ENCODE measurements at regions not wholly inside any gene's neighbourhood (a gene's known extent, or its start where the extent isn't known, plus 50 kb on each side); places are given as distances from the start of the nearest gene placed in this dataset.

GRCh38 chr11:80065086-80065485, 624.3 kb upstream of the TENM4 start:
- no peak for DNase-seq (ENCODE audit: low read depth)

DNA sequence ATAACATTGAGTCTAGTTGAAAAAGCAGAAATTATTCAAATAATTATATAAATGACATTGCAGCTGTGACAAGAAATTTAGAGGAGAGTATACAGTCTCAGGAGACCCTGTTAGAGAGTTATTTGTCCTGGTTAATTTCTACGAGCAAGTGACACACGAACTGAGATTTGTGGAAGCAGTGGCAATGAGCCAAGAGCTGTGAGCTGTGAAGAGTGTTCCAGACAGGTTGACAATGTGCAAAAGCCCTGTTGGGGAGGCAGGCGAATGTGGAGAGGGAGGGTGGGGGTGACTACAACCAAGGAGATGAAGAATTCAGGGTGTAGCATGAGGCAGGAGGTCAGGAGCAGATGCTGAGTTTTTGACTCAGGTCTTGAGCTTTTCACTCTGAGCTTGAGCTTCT, 620.2 kb upstream of the TENM4 start:
- DNase-seq (ENCODE audit: low read depth) = no peak

DNA sequence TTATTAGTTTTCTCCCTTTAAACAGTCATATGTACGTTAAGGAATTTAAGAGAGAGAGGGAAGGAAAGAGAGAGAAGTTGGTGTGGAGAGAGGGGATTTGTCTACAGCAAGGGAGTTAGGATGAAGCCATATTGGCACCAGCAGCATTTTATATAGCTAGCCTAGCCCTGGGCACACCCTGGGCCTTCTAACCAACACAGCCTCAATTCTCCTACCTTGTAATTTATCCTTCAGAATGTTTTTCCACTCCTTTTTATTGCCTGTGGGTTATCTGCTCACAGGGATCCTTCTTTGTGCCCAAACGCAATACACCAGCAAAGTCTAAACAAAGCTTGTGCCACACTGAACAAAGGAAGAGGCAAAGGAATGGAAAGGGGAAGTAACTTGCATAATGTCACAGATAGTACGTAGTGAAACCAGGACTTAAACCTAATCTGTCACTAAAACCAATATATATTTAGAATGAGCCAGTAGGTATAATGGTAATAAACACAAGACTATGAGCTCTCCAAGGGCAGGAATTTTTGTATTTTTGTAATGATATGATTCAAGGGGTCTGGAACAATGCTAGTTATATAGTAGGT, 613.8 kb upstream of the TENM4 start:
- no peak for DNase-seq (ENCODE audit: low read depth)

DNA sequence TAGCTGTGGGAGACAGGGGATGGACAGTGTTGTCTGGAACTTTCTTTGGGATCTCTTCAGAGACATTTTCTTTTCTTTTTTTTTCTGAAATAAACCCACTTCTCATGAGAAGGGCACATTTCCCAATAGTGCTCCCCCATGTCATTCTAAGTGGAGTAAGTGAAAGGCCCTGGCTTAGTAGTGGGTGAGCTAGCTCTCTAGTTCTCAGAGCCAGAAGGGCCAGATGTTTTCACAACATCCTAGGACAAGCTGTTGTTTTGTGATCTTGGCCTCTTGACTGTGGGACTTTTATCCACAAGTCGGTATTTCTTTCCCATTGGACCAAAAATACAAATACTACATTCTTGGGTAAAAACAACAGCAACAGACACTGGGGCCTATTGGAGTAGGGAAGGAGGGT, 607.7 kb upstream of the TENM4 start:
- DNase-seq (ENCODE audit: low read depth) = no peak

- DNase-seq (ENCODE audit: low read depth) = no peak
Observed at GRCh38 chr11:80041136-80042000, 600.5 kb upstream of the TENM4 start.

GRCh38 chr11:80034801-80035200, 594.0 kb upstream of the TENM4 start:
- no peak for DNase-seq (ENCODE audit: low read depth)

DNA sequence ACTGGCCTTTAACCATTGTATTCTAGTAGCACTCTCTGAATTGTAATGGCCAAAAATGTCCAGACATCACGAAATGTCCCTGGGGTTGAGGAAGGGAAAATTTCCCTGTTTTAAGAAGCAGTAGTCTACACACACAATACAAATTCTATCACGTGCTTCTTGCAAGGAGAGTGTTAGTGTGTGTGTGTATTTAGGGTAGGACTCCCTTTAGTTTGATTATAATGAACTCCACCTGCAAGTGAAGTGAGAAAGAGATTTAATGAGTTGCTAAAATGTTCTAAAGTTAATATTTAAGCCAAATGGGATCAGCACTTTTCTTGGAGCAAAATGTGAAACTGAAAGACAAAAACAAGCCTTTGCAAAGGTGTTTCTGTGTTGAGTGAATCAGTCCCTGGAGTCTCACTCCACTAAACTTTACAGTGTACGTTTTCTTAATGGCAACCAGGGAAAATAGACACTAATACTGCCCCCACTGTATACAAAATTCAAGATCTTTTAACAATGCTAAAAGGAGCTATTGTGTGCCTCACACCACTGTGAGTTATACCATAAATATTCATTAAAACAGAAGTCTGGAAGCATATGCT, 590.3 kb upstream of the TENM4 start:
- no peak for DNase-seq (ENCODE audit: low read depth)

DNA sequence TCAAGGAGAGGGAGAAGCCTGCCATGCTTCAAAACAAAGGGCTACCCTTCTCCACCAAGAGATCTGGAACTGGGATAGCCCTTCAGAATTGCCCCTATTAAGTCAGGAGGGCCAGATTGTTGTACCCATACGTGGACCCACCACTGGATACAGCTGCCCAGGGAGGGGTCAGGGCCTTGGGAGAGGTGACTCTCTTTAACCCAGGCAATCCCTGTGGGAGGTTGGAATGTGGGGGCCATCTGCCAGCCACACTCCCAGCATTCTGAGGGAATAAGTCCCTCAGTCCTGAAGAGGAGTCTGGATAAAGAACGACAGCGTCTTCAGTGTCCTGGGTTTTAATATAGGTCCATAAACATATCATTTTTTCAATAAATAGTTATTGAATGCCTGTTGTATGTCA, 588.2 kb upstream of the TENM4 start:
- no peak for DNase-seq (ENCODE audit: low read depth)

GRCh38 chr11:80024119-80024518, 583.3 kb upstream of the TENM4 start:
- DNase-seq (ENCODE audit: low read depth) = no peak

DNA sequence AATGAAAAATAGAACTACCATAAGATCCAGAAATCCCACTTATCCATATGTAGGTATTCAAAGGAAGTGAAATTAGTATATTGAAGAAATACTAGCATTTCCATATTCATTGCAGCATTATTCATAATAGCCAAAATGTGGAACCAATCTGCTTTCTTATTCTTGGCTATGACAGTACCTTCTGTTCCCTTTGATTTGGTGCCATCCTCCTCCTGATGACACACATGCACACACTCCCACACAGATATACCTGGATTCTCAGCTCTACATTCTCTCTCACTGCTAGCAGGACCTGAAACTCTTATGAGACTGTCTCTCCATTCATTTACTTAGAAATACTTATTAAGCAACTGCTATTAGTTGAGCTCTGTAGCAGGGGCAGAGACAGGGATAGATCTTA, 582.6 kb upstream of the TENM4 start:
- DNase-seq (ENCODE audit: low read depth) = no peak

DNA sequence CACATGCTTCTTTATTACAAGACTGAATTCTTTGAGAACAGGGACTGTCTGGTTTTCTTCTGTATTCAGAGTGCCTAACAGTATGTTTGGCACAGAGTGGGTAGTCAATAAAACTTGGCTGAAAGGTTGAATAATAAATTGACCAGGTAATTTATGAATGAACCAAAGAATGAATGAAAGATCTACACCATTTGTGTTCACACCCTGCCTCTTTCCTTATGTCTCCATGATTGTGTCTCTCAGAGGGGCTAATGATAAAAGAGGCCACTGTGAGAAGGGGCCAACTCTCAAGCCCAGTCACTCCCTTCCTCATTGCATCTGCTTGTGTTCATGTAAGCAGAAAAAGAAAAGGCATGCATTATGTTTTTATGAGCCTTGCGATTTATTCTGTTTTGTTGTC, 569.7 kb upstream of the TENM4 start:
- no peak for DNase-seq (ENCODE audit: low read depth)

- DNase-seq (ENCODE audit: low read depth) = no peak
Observed at GRCh38 chr11:80009081-80009480, 568.3 kb upstream of the TENM4 start.

- DNase-seq (ENCODE audit: low read depth) = no peak
Observed at GRCh38 chr11:80007616-80008015, 566.8 kb upstream of the TENM4 start.

DNA sequence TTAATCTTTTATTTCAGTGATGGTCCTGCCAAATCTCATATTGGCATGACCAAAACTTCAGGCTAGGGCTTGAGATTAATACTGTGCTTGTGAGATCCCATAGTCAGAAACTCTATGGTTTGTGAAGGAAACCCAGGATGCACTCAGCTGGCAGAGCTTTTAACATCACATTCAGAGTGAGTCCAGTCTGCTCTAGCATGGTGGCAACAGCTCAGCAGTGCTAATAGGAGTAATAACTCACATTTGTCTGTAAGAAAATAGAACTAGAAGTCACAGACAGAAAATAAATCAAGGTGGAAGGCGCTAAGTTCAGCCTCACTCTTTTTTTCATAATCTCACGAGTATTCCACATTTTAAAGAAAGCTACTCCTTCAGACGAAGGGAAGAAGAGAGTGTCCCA, 549.3 kb upstream of the TENM4 start:
- no peak for DNase-seq (ENCODE audit: low read depth)

- no peak for DNase-seq (ENCODE audit: low read depth)
Observed at GRCh38 chr11:79982185-79982584, 541.4 kb upstream of the TENM4 start.

DNA sequence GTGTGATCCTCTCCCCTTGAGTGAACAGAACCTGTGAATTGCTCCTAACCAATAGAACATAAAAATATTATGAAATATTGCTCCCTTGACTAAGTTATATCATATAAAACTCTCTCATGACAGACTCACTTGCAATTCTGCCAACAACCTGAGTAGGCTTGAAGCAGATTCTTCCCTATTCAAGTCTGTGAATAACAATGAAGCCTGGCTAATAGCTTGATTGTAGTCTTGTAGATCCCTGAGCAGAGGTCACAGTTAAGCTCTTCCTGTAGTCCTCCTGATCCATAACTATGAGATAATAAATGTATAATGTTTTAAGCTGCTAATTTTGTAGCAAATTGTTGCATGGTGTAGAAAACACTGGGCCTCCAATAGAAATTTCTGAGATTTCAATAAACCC, 540.1 kb upstream of the TENM4 start:
- DNase-seq (ENCODE audit: low read depth) = no peak

DNA sequence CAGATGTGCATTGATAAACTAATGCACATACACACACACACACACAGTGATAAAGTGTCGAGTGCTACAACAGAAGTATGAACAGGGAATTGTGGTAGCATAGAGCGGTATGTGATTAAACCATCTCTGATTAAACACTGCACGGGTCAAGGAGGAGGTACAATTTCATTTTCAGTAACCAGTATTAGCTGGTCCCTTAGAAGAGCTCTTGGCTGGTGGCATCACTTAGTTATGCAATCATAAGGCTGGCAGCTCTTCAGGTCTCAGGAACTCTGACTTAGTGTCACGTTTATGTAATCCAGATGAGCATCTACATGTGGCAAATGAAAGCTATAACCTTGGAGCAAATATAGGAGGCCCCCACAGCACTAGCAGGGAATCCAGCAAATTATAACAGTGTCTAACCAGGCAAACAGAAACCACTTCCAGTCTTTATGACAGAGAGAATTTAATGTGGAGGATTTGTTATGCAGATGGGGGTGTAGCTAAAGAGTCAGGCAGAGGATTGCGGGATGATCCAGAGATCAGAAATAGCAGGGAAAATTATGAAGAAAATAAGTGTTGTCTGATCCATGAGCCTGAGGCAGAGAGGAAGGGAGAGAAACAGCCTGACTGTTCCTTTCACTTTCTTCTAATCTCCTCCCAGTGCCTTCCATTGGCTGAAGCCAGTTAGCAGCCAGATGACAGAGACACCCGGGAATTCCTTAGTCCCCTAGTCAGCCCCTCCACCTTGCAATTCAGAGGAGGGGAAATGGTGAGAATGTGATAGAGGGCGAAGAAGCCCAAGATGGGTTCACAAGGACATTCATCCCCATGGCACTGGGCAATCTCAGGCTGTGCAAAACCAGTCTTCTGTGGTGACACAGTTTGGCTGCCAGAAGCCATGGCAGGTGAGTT, 533.1 kb upstream of the TENM4 start:
- peak; percentile 18 for DNase-seq (ENCODE audit: low read depth)

DNA sequence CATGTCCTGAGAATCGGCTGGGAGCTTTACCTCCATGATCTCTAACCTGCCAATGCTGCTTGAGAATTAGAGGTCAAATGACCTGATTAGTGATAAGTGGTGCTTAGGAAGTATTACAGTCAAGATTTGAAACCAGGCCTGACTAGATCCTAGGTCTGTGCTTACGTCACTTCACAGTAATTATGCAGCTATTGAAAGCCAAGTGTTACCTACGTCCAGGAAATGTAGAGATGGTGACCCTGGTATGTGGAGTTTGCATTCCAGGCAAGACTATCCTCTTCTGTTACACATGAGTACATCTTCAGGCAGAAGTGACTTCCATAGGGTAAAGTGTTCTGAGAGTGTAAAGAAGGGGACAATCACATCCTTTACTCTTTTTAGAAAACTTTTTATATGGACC, 530.4 kb upstream of the TENM4 start:
- no peak for DNase-seq (ENCODE audit: low read depth)

DNA sequence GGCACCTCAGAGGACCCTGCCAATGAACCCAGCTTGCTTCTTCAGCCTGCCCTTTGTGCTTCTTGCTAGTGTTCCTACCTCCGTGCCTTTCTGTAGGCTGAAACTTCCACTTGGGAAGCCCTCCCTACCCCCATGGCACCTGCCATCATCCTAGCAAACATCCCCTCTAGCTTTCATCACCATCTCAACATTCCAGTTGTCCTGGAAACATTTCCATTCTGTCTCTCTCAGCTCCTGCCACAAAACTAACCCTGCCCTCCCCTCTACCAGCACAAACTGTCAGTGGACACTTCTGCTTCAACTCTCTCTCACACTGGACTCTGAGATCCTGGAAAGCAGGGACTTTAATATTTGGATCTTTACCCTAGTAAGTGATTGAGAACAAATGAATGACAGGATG, 525.8 kb upstream of the TENM4 start:
- no peak for DNase-seq (ENCODE audit: low read depth)

DNA sequence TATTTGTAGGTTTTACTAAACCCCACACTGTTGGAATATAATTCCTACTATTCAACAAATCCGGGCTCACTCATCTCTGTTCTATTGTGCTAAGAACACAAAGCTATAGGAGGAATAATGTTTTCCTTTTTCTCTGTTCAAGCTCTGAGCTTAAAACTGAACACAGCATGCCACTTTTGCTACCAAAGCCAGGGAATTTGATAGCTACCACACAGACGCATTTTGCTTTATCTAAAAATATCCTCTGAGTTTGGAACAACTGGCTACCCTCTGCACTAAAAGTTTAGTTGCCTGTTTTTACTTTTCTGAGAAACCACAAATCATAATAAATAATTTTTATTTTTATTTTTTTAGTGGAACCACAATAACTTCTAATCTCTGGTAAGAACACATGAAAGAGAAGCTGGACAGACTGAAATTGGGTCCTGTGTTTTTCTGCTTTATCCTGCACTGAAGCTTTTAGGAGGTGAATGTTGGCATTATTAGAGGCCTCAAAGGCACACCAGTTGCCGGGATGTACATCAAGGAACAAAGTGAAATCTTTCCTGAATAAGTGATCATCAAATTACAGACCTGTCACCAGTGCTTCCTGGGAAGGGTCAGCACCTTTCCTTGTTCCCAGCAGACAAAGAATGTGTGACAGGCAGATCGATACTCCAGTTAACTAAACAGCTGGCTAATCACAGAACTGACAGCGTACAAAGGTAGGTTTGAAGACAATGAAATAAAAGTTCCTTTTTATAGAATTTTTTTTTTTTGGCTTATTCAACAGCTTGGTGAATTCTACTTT, 523.2 kb upstream of the TENM4 start:
- DNase-seq (ENCODE audit: low read depth) = no peak

- no peak for DNase-seq (ENCODE audit: low read depth)
Observed at GRCh38 chr11:79960461-79960860, 519.6 kb upstream of the TENM4 start.

GRCh38 chr11:79959318-79959717, 518.5 kb upstream of the TENM4 start:
- DNase-seq (ENCODE audit: low read depth) = no peak
